ENCODE measurements at regions not wholly inside any gene's neighbourhood (a gene's known extent, or its start where the extent isn't known, plus 50 kb on each side); places are given as distances from the start of the nearest gene placed in this dataset.
A peak's percentile ranks its signal among the peaks of the same experiment; 100 is the strongest.

GRCh38 chr2:185628985-185629384 lies 109.6 kb upstream of the FSIP2 start:
- FAIRE-seq = no peak
- intact Hi-C loops (cut with micrococcal nuclease) = no loop called here
- POLR2A ChIA-PET = no interaction called here

GRCh38 chr2:185633621-185634020 lies 105.0 kb upstream of the FSIP2 start:
- no TSS peak for BruUV-seq (replicated peaks)
- TF ChIP-seq POLR2A (IDR thresholded peaks at IDR 0.05; ENCODE audit: low read depth, low read length) (no peak), MYC (IDR thresholded peaks at IDR 0.05; ENCODE audit: low read depth, low read length) (no peak), JUN (IDR thresholded peaks at IDR 0.05; ENCODE audit: borderline replicate concordance, insufficient read depth, insufficient read length, low read depth) (no peak), CTCF (IDR thresholded peaks at IDR 0.05; ENCODE audit: extremely low read depth in 1 of 2, insufficient read depth in 1 of 2, low read depth in 1 of 2, low read length in 2 of 2) (no peak), FOS (IDR thresholded peaks at IDR 0.05; ENCODE audit: borderline replicate concordance, insufficient read depth, low read length) (no peak), EZH2 (IDR thresholded peaks at IDR 0.05; ENCODE audit: borderline replicate concordance, low read depth, low read length, severe bottlenecking) (no peak), POLR2AphosphoS5 (IDR thresholded peaks at IDR 0.05; ENCODE audit: insufficient read depth, low read depth, low read length) (no peak), MAX (IDR thresholded peaks at IDR 0.05; ENCODE audit: insufficient read depth, insufficient read length) (no peak), GATA2 (IDR thresholded peaks at IDR 0.05; ENCODE audit: insufficient read depth, insufficient read length, low read depth, low read length) (no peak)
- no peak overlapping the region for H3K9ac ChIP-seq (replicated peaks; ENCODE audit: extremely low read depth, insufficient read depth, low read length)
- dilution Hi-C loops (cut with MboI; ENCODE audit: extremely low pct_ligation_motif_present, low sequenced_read_pairs) (no loop called here), intact Hi-C loops (cut with micrococcal nuclease) (no loop called here)
- H3K27ac ChIP-seq (ENCODE audit: insufficient read depth, low read depth, low read length) = no peak overlapping the region
- FAIRE-seq (no peak), DNase-seq (ENCODE audit: low read depth, low spot score) (no peak)
- H3K4me1 ChIP-seq (ENCODE audit: control insufficient read depth, extremely low read depth, insufficient read depth, low read length) = no peaks in the 10 kb centered on the region
- H3K4me3 ChIP-seq (replicated peaks in 1 of 3; ENCODE audit: insufficient read depth in 1 of 3, low read depth in 1 of 3, low read length in 3 of 3) = no peak overlapping the region
- ChIA-PET CTCF (no interaction called here), POLR2A (no interaction called here)
- H4K20me1 ChIP-seq (replicated peaks; ENCODE audit: control insufficient read depth, extremely low read depth, insufficient read depth, low read length) = no peaks in the 10 kb centered on the region
- H3K9me1 ChIP-seq (replicated peaks; ENCODE audit: control insufficient read depth, extremely low read depth, insufficient read depth, low read length) = no peaks in the 10 kb centered on the region
- no peaks in the 10 kb centered on the region for H3K9me3 ChIP-seq (replicated peaks; ENCODE audit: control insufficient read depth, insufficient read depth, low read length)
- no peak overlapping the region for H2AFZ ChIP-seq (ENCODE audit: low read depth, low read length)
- H3K27me3 ChIP-seq (ENCODE audit: control insufficient read depth in 2 of 2, insufficient read depth in 2 of 2, low read length in 2 of 2) = no peaks in the 10 kb centered on the region
- H3K4me2 ChIP-seq (ENCODE audit: insufficient read depth, low read length) = no peak overlapping the region
- no peaks in the 10 kb centered on the region for H3K36me3 ChIP-seq (ENCODE audit: control insufficient read depth in 2 of 2, extremely low read depth in 1 of 2, insufficient read depth in 2 of 2, low read length in 2 of 2)
- no peaks in the 10 kb centered on the region for H3K79me2 ChIP-seq (ENCODE audit: control insufficient read depth, insufficient read depth, low read length)

More at GRCh38 chr2:185628985-185629384, 109.6 kb upstream of the FSIP2 start:
- dilution Hi-C loops (cut with MboI; ENCODE audit: extremely low pct_ligation_motif_present, low sequenced_read_pairs) = no loop called here
- no peaks in the 10 kb centered on the region for H3K9me3 ChIP-seq (replicated peaks; ENCODE audit: control insufficient read depth, insufficient read depth, low read length)
- H3K36me3 ChIP-seq (ENCODE audit: control insufficient read depth in 2 of 2, extremely low read depth in 1 of 2, insufficient read depth in 2 of 2, low read length in 2 of 2) = no peaks in the 10 kb centered on the region
- TF ChIP-seq GATA2 (IDR thresholded peaks at IDR 0.05; ENCODE audit: insufficient read depth, insufficient read length, low read depth, low read length) (no peak), CTCF (IDR thresholded peaks at IDR 0.05; ENCODE audit: extremely low read depth in 1 of 2, insufficient read depth in 1 of 2, low read depth in 1 of 2, low read length in 2 of 2) (peak in 1 of 2 donors; percentile 1), JUN (IDR thresholded peaks at IDR 0.05; ENCODE audit: borderline replicate concordance, insufficient read depth, insufficient read length, low read depth) (no peak), POLR2AphosphoS5 (IDR thresholded peaks at IDR 0.05; ENCODE audit: insufficient read depth, low read depth, low read length) (no peak), FOS (IDR thresholded peaks at IDR 0.05; ENCODE audit: borderline replicate concordance, insufficient read depth, low read length) (no peak)
- H3K9ac ChIP-seq (replicated peaks; ENCODE audit: extremely low read depth, insufficient read depth, low read length) = no peak overlapping the region
- no peaks in the 10 kb centered on the region for H3K4me1 ChIP-seq (ENCODE audit: control insufficient read depth, extremely low read depth, insufficient read depth, low read length)
- no peaks in the 10 kb centered on the region for H4K20me1 ChIP-seq (replicated peaks; ENCODE audit: control insufficient read depth, extremely low read depth, insufficient read depth, low read length)
- CTCF ChIA-PET = interaction anchor here (0.9 to 1.0 kb wide), 3 partner anchors 110 to 630 kb away, joined by 3 to 4 read pairs (median 4); partner anchors contain the start of gene FSIP2
- no peaks in the 10 kb centered on the region for H3K27me3 ChIP-seq (ENCODE audit: control insufficient read depth in 2 of 2, insufficient read depth in 2 of 2, low read length in 2 of 2)
- no TSS peak for BruUV-seq (replicated peaks)
- H3K4me2 ChIP-seq (ENCODE audit: insufficient read depth, low read length) = no peak overlapping the region
- DNase-seq (ENCODE audit: low read depth, low spot score) = peak; percentile 6
- H3K4me3 ChIP-seq (replicated peaks in 1 of 3; ENCODE audit: insufficient read depth in 1 of 3, low read depth in 1 of 3, low read length in 3 of 3) = no peak overlapping the region
- H3K27ac ChIP-seq (ENCODE audit: insufficient read depth, low read depth, low read length) = no peak overlapping the region
- no peaks in the 10 kb centered on the region for H3K9me1 ChIP-seq (replicated peaks; ENCODE audit: control insufficient read depth, extremely low read depth, insufficient read depth, low read length)
- H3K79me2 ChIP-seq (ENCODE audit: control insufficient read depth, insufficient read depth, low read length) = no peaks in the 10 kb centered on the region
- H2AFZ ChIP-seq (ENCODE audit: low read depth, low read length) = no peak overlapping the region

Measured in endothelial cell of umbilical vein (primary cell).